IPS-NIHi7 (cell line): ENCODE measurements at regions not wholly inside any gene's neighbourhood (a gene's known extent, or its start where the extent isn't known, plus 50 kb on each side); places are given as distances from the start of the nearest gene placed in this dataset.
"Not testable (repeated sequence)": the region's sequence is repeated elsewhere in the genome, so short reads cannot be mapped to it uniquely, and the experiment has no call there.

Experiments
- DNase-seq: peaks from one replicate; pipeline ENCODE4 v3.0.0; 2012; ENCODE audit warnings: mixed read lengths; ENCODE audit errors: extremely low spot score

DNA sequence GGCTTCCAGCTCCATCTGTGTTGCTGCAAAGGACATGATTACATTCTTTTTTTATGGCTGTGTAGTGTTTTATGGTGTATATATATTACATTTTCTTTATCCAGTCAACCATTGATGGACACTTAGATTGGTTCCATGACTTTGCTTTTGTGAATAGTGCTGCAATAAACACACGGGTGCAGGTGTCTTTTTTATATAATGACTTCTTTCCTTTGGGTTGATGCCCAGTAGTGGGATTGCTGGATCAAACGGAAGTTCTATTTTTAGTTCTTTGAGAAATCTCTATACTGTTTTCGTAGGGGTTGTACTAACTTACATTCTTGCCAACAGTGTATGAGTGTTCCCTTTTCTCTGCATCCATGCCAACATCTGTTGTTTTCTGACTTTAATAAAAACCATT, 189.7 kb downstream of the ACTR3B start:
- no peak for DNase-seq

DNA sequence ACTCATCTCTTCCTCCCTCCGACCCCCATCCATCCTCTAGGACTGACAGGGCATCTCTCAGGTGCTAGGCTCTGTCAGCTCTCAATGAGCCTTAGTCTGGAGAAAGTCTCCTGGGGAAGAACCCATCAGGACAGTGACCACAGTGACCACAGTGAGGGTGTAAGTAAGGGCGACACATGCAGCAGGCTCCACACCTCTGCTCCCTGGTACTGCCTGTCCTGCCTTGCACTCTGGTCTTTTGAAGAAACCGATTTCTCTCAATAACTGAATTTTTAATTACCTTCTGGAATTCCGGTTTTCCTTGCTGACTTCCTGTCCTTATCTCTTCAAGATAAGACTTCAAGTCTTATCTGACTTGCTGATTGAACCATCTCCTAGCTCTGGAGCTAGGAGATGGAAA, 190.2 kb downstream of the ACTR3B start:
- DNase-seq: no peak

DNA sequence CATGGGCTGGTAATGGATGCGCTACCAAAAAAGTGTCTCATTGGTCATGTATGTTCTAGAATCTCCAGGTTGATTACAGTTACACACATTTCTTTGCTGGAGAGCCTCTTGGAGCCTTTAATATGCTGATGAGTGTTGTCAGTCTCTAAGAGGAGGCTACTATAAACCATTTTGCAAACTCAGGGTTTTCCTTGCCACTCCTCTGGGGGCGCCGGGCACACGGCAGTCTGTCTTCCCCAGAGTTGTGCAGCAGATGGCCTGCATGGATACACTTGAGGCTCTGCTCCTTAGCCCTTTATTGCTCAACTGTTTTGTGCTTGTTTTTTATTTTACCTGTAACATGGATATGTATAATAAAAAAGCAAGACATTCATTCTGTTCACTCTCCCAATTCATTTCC, 196.5 kb downstream of the ACTR3B start:
- DNase-seq: peak; percentile 31

DNA sequence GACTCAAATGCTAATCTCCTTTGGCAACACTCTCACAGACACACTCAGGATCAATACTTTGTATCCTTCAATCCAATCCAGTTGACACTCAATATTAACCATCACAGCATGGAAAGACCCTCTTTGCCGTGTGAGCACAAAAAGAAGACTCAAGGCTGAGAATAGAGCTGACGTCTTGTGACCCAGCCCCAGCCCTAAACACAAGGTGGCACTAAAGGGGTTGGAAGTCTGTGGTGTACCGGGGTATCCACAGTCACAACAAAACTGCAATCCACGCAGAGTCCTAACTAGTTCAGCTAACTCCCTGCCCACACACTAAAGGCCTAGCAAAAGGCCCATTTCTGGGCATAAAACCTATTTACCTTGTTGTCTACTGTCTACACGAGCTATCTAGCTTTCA, 200.1 kb downstream of the ACTR3B start:
- DNase-seq: peak; percentile 64

DNA sequence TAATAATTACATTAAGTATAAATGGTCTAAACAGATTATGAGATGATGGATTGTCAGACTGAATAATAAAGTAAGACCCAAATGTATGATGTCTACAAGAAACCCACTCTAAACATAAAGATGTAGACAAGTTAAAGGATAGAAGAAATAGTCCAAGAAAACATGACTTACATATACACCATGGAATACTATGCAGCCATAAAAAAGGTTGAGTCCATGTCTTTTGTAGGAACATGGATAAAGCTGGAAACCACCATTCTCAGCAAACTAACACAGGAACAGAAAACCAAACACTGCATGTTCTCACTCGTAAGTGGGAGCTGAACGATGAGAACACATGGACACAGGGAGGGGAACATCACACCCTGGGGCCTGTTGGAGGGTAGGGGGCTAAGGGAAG, 202.2 kb downstream of the ACTR3B start:
- not testable (repeated sequence) for DNase-seq

DNA sequence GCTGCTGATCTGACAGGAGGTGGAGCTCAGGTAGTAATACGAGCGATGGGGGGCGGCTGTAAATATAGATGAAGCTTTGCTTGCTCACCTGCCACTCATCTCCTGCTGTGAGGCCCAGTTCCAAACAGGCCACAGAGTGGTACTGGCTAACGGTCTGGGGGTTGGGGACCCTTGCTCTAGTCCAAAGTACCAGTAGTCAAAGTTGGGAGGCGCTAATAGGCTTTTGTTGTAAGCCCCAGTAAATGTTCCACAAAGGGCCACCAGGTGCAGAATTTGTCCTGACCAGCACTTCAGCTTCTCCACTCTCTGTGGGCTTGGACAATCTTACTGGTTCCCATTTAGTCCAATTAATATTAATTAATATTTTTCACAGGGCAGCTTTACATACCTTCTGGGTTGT, 206.6 kb downstream of the ACTR3B start:
- no peak for DNase-seq

DNA sequence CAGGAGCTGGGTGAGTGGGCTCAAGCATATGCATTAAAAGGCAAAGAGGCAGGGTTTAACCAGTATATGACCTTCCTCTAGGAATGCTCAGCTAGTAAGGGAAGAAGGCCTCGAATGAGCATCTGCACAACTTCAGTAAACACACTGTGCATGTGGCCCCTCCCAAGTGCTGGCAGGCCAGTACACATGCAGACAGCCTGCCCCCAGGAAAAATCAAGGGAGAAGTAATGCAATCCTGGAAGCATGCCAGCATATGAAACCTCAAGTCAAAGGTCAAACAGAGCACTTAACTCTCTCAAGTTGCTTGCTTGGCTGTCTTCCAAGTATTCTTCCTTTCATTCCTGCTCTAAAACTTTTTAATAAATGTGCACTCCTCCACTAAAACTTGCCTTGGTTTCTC, 208.4 kb downstream of the ACTR3B start:
- DNase-seq: no peak

DNA sequence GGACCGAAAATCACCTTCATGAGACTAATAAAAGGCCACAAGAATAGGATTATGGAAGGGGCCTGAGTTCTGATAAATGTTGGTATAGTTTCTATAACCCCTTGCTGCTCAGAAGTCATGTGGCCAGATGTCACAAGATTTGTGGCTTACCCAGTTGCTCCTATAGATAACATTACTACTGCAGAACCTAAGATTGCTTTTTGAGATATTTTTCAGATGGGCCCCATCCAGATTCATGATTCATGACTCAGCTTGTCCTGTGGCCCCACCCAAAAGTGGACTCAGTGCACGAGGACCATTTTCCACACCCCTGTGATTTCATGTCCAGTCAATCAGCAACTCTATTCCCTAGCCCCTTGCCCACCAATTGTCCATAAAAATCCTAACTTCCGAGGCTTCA, 209.0 kb downstream of the ACTR3B start:
- DNase-seq: no peak

DNA sequence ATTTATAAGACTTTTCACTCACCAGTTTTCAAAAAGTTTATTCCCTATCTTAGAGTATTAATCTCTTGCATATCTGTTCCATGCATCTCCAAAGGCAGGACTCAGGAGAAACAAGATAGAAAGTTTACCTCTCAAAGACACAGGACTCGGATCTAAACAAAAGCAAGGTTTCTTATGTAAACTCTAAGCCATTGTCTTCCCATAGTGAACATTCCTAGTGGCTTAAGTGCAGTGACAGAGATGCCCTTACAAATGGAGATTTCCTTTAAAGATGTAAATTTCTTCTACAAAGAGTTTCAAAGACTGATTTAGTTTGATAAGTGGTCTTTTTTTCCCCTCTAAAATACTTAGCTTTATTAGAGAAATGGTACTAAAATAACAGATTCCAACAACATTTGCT, 209.8 kb downstream of the ACTR3B start:
- peak; percentile 50 for DNase-seq

DNA sequence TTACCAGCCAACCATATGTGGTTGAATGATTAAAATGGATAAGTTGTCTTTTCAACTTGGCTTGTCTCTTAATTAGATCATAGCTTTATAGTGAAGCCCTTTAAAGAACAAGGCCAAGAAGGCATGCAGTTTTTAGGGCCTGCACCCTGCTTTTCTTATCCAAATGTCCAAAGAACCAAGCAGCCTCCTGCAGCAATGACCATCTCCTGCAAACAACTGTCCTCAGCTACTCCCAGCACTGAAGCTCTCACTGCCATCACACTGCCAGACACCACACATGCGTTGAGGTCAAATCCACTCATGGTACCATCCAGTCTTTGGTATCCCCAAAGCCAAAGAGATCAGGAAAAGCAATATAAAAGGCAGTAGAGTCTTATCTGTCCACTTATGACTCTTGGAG, 210.3 kb downstream of the ACTR3B start:
- DNase-seq: no peak

DNA sequence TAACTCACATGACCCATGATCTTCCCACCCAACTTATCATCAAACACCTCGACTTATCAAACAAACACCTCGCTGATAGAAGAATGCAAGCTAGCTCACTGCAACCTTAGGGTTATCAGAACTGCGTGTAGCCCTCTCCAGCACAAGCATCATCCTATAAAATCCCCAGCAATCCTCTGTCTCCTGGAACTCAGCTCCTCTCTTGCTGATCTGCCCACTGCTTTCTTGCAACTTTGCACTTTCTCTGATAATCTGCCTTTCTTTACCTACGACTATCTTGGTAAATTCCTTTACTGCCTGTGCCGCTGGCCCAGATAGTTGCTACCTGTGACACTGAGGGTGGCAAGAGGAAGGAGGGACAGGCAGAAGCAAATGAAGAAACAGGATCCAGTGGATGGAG, 210.9 kb downstream of the ACTR3B start:
- no peak for DNase-seq

DNA sequence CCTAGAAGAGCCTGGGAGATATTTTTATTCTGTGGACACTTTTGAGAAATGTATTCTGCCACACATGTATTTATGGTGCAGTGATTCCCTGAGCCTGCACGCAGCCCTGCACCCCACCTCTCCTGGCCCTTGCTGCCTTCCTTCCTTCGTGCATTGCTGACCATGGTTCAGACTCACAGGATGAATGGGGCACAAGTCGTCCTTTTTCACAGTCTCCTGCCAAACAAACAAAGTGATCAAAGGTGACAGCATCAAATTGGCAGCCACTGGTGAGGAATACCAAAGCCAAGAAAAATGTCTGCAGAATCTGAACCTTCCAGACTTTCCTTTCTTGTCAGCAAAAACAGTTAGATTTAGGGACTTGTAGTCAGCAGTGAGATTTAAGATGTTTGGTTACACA, 215.0 kb downstream of the ACTR3B start:
- no peak for DNase-seq

DNA sequence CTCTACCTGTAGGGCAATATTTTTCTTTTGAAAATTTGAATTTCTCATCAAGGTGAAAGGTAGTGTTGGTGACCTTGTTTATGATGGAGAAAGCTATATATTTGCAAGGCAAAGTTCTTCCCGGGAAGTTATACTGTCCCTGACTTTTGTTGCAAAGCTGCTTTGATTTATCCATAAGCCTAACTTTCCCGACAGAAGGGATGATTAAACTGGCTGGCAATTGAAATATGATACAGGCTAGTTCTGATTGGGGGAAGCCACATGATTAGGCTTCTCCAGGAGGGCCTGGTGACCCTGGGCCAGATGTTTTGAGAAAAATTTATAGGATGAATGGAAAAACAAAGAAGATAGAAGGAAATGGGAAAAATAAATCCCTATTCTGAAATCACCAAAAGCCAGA, 215.5 kb downstream of the ACTR3B start:
- DNase-seq: no peak

DNA sequence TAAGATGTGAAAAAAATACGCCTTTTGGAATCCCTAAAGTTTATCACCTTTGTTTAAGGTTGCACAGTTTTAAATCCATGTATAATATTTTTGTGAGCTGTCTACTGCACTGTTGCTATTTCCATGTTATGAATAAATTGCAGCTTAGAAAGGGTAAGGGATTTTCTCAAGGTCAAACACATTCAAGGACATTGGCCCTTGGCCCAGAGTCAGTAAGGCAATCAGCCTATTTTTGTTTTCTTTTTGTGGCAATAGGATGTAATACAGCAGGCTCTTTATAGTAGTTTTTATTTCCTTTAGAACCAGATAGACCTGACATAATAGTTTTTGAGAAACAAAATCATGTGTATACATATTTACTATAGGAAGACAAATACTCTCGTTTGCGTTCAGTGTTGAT, 219.8 kb downstream of the ACTR3B start:
- no peak for DNase-seq

DNA sequence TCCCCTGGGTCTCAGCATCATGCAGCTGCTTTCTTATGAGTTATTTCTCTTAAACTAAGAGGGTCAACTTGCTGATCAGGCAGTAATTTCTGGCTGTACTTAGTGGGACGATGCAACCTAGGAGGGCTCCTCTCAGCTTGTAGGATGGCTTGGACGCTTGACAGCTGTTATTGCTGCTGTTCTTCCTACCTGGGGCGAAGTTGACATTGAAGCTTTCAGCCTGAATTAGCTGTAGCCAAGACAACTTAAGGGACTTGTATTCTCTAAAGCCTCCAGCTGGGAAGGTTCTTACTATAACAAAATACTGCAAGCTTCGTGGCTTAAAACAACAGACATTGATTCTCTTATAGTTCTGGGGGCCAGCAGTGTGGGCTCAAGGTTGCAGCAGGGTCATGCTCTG, 224.9 kb downstream of the ACTR3B start:
- no peak for DNase-seq

DNA sequence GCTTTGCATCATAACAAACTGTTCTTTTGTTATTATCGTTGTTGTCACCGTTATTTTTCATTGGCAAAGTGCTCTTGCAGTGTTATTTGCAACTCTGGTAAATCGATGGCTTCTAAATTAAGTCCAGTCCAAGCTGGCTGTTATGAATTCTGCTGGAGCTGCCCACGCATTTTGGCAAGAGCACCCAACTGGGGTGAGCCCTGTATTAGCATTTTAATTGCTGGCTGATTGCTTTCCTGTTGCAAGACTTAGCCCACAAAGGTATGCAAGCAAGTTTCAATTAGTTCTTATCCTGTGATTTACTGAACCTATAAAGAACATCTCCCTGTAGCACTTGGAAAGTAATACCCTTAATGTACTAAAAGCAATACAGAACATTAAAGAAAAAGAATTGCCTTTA, 226.8 kb downstream of the ACTR3B start:
- no peak for DNase-seq

DNA sequence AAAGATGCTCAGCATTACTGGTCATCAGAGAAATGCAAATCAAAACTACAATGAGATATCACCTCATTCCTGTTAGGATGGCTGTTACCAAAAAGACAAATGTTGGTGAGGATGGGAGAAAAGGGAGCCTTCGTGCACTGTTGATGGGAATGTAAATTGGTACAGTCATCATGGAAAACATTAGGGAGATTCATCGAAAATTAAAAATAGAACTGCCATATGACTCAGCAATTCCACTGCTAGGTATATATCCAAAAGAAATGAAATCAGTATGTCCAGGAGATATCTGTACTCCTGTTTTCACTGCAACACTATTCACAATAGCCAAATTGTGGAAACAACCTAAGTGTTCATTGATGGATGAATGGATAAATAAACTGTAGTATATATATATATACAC, 228.1 kb downstream of the ACTR3B start:
- no peak for DNase-seq

DNA sequence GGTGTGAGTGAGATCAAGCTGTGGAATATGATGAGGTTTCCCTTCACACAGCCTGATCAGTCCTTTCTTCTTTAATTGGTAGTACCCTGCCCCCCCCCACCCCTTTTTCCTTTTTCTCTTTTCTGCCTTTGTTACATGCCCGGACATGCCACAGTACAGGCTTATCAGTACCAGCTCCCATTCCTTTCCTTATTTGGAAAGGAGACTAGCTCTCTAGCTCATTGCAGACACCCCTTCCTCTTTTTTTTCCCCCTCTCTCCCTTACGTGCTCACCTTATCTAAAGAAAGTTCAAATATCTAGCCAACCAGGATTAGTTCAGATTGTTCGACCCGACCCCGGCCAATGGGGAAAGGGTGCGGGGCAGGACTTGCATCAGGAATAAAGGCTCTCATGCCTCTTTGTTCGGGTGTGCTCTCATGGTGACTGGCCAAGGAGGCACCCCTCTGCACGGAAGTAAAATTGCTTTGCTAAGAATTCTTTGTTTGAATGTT, 230.4 kb downstream of the ACTR3B start:
- no peak for DNase-seq

DNA sequence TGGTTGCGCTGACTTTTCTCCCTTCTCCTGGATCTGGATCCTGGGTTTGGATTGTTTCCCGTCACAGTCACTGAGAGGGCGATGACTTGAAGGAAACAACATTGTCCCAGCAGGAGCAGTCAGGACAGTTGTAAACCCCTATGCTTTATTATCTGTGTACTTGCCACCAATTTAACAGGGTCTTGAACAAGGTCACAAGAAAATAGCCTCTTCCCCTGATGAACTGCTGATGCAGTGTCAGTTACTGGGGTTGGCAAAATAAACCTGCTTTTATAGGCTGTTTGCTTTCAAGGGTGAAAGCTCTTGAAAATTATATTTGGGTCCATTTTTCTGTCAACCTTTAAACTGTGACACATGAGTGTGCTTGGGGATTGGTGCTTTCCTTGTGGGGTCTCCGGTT, 238.9 kb downstream of the ACTR3B start:
- DNase-seq: no peak

DNA sequence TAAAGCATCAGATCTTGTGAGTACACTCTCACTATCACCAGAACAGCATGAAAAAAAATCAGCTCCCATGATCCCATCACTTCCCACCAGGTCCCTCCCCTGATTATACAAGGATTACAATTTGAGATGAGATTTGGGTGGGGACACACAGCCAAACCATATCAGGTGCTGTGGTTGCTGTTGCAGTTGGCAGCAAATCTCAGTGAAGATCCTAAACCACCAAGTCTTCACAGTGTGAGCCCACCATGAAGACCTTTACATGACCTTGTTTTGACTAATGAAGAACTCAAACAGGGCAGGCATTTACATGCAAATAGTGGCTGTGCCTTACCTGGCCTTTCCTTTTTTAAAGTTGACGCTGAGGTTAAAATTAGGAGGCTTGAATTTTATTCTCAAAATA, 242.6 kb downstream of the ACTR3B start:
- peak; percentile 26 for DNase-seq

DNA sequence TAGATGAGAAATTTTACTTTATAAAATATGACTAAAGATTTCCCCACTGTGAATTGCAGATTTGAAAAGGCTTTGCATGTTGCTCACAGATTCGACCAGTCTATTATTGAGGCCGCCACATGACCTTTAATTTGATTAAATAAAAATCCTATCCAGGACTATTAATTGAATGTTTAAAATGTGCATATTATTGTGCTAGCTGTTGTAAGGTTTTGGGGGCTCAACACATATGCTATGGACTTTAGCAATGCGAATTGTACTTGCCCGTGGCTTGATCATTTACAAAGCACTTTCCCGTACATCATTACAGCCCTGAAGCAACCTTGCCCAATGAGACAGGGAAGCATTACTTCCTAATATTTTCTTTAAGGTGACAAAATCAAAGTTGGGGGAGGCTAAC, 243.0 kb downstream of the ACTR3B start:
- DNase-seq: no peak

DNA sequence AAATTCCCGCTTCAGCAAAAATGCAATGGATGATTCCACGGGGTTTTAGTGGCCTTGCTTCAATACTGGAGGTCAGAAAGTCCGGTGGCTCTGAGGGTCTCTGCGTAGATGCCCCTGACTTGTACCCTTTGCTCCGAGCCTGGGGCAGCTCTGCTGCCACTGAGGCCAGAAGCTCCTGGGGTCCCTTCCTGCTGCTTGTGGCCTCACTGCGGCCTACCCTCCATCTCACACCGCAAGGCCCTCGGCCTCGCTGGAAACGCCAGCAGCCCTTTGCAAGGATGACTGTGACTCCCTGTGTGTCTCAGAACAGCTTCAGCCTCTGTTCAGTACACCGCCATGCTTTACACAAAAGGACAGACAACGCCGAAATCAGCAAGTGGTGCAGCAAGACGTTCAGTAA, 244.8 kb downstream of the ACTR3B start:
- DNase-seq: no peak

DNA sequence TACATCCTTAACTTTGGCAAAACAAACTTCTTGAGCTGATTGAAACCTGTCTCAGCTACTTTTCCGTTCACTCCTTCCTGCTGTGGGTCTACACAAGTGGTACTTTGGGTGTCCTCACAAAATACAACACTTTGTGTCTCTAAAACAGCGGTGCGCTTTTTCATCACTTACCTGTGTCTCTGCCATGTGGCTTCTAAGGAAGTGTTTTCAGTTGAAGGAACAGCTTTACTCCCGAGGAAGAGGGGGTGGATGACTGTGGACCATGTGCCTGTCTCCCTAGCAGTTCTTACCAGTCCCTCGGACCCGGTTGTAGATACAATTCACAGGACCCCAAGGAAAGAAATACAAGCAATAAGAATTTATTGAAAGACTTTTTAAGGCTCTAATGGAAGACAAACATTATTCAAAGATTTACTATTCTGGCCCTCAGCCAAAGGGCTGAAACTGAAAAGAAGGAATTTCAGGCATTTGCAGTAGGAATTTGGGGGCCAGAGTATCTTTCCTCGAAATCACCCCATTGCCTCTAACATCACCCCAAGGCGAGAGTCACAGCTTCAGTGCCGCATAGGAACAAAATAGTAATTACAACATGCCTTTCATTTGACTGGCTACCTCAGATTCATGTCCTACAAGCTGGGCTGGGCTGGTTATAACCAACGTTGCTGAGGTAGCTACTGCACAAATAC, 246.3 kb downstream of the ACTR3B start:
- no peak for DNase-seq

DNA sequence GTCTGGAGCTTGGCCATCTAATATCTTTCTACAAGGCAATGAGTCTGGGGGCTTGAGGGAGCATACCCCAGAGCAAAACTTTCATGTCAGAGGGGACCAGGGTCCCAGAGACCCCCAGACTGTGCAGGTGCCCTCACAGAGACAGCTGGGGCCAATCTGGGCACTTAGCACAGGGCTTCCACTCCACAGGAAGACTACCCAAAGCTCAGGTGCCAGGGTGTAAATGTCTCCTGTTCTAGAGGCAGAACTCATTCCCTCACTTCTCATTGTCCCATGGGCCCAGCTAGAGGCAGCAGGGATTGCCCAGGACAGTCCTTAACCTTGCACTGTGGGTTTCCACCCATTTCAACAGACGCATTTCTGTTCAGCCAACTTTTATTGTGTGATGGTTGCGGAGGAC, 246.9 kb downstream of the ACTR3B start:
- DNase-seq: no peak
